ENCODE measurements at regions not wholly inside any gene's neighbourhood (a gene's known extent, or its start where the extent isn't known, plus 50 kb on each side); places are given as distances from the start of the nearest gene placed in this dataset.

DNA sequence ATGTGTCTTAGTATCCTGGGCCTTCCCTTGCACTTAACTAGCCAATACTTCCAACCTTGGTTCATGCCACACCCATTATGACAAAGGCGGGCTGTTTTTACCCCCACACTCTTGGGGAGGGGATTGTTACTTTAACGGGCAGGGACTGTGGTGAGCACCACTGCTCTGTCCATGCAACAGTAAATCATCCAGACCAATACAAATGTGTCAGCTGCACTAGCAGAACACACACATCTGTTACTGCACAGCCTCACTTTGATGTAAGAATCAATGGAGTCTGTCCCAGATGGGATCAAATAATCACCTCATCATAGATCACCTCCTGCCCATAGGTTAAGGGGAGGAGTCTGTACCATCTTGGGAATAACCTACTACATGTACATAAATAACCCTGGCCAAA lies 58.1 kb downstream of the NPAP1 start:
- Histone ChIP-seq H3K27ac (ENCODE audit: insufficient read depth, low read length) (no peak overlapping the region), H3K79me2 (ENCODE audit: control insufficient read depth, insufficient read depth, low read length) (no peaks in the 10 kb centered on the region), H3K9me3 (ENCODE audit: control insufficient read depth, insufficient read depth, low read depth, low read length) (no peaks in the 10 kb centered on the region), H3K4me2 (ENCODE audit: extremely low read depth, insufficient read depth, low read length) (no peak overlapping the region), H3K36me3 (ENCODE audit: control insufficient read depth, insufficient read depth, low read length) (no peaks in the 10 kb centered on the region), H3K4me1 (ENCODE audit: control insufficient read depth, extremely low read depth, insufficient read depth, low read length) (no peaks in the 10 kb centered on the region), H4K20me1 (ENCODE audit: control insufficient read depth, extremely low read depth, insufficient read depth, low read length) (no peaks in the 10 kb centered on the region), H3K27me3 (ENCODE audit: control insufficient read depth, insufficient read depth, low read length) (no peaks in the 10 kb centered on the region), H3K4me3 (replicated peaks in 1 of 4; ENCODE audit: control extremely low read depth in 1 of 4, insufficient read depth in 1 of 4, low read depth in 3 of 4, low read length in 4 of 4) (no peak overlapping the region), H3K9ac (ENCODE audit: insufficient read depth, low read length) (no peak overlapping the region), H2AFZ (ENCODE audit: low read length) (no peak overlapping the region)
- TF ChIP-seq EZH2 (IDR thresholded peaks at IDR 0.05; ENCODE audit: low read length, missing control alignments): no peak
- TF ChIP-seq, protein P1, sequence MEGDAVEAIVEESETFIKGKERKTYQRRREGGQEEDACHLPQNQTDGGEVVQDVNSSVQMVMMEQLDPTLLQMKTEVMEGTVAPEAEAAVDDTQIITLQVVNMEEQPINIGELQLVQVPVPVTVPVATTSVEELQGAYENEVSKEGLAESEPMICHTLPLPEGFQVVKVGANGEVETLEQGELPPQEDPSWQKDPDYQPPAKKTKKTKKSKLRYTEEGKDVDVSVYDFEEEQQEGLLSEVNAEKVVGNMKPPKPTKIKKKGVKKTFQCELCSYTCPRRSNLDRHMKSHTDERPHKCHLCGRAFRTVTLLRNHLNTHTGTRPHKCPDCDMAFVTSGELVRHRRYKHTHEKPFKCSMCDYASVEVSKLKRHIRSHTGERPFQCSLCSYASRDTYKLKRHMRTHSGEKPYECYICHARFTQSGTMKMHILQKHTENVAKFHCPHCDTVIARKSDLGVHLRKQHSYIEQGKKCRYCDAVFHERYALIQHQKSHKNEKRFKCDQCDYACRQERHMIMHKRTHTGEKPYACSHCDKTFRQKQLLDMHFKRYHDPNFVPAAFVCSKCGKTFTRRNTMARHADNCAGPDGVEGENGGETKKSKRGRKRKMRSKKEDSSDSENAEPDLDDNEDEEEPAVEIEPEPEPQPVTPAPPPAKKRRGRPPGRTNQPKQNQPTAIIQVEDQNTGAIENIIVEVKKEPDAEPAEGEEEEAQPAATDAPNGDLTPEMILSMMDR (conservative IDR thresholded peaks at IDR 0.05 in 1 of 2, IDR thresholded peaks at IDR 0.05 in 1 of 2; ENCODE audit: low read depth in 1 of 2, low read length in 2 of 2): no peak
- no peak for DNase-seq (ENCODE audit: low read depth in 2 of 2)

DNA sequence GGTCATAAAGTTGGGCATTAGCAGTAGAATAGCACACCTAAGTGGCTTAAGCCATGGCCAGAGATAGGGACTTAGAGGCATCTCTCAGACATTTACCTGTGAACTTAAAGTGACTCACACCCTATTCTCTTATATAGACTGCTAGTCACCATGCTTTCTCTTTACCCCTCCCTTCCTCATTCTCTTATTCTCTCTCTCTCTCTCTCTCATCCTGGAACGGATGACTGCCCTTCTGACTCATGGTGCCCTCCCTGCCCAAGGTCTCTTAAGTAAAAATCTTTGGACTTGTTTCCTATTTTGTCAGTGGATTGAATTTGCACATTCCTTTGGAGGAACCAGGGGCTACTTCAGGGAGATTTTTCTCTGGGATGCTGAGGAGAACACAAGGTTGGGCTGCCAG lies 58.8 kb downstream of the NPAP1 start:
- no peak for TF ChIP-seq EZH2 (IDR thresholded peaks at IDR 0.05; ENCODE audit: low read length, missing control alignments)
- TF ChIP-seq, protein P1 (conservative IDR thresholded peaks at IDR 0.05 in 1 of 2, IDR thresholded peaks at IDR 0.05 in 1 of 2; ENCODE audit: low read depth in 1 of 2, low read length in 2 of 2): no peak
- H3K4me3 ChIP-seq (replicated peaks in 1 of 4; ENCODE audit: control extremely low read depth in 1 of 4, insufficient read depth in 1 of 4, low read depth in 3 of 4, low read length in 4 of 4): no peak overlapping the region
- no peaks in the 10 kb centered on the region for H3K9me3 ChIP-seq (ENCODE audit: control insufficient read depth, insufficient read depth, low read depth, low read length)
- H4K20me1 ChIP-seq (ENCODE audit: control insufficient read depth, extremely low read depth, insufficient read depth, low read length): no peaks in the 10 kb centered on the region
- no peak for DNase-seq (ENCODE audit: low read depth in 2 of 2)
- no peaks in the 10 kb centered on the region for H3K79me2 ChIP-seq (ENCODE audit: control insufficient read depth, insufficient read depth, low read length)
- H3K36me3 ChIP-seq (ENCODE audit: control insufficient read depth, insufficient read depth, low read length): no peaks in the 10 kb centered on the region
- H3K27me3 ChIP-seq (ENCODE audit: control insufficient read depth, insufficient read depth, low read length): no peaks in the 10 kb centered on the region
- no peaks in the 10 kb centered on the region for H3K4me1 ChIP-seq (ENCODE audit: control insufficient read depth, extremely low read depth, insufficient read depth, low read length)
- no peak overlapping the region for H3K9ac ChIP-seq (ENCODE audit: insufficient read depth, low read length)
- no peak overlapping the region for H3K27ac ChIP-seq (ENCODE audit: insufficient read depth, low read length)
- H3K4me2 ChIP-seq (ENCODE audit: extremely low read depth, insufficient read depth, low read length): no peak overlapping the region
- H2AFZ ChIP-seq (ENCODE audit: low read length): no peak overlapping the region

DNA sequence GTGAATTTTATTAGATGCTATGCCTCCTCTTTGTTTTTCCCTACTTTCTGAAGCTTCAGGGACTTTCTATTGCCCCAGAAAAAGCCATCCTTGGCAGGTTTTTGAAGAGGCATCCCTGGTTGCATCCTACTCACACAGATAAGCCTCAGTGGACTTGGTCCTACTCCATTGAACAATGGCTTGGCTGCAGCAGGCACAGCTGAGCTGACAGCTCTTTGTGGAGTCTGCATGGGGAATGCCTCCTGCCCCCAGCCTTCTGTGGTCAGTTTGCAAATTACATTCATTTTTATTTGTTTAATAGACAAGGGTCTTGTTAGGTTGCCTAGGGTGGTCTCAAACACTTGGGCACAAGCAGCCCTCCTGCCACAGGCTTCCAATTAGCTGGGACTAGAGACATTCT lies 69.7 kb downstream of the NPAP1 start:
- no peaks in the 10 kb centered on the region for H3K27me3 ChIP-seq (ENCODE audit: control insufficient read depth, insufficient read depth, low read length)
- TF ChIP-seq EZH2 (IDR thresholded peaks at IDR 0.05; ENCODE audit: low read length, missing control alignments): no peak
- TF ChIP-seq, protein P1 (conservative IDR thresholded peaks at IDR 0.05 in 1 of 2, IDR thresholded peaks at IDR 0.05 in 1 of 2; ENCODE audit: low read depth in 1 of 2, low read length in 2 of 2): no peak
- no peaks in the 10 kb centered on the region for H3K79me2 ChIP-seq (ENCODE audit: control insufficient read depth, insufficient read depth, low read length)
- H3K4me3 ChIP-seq (replicated peaks in 1 of 4; ENCODE audit: control extremely low read depth in 1 of 4, insufficient read depth in 1 of 4, low read depth in 3 of 4, low read length in 4 of 4): no peak overlapping the region
- no peaks in the 10 kb centered on the region for H3K36me3 ChIP-seq (ENCODE audit: control insufficient read depth, insufficient read depth, low read length)
- no peak overlapping the region for H2AFZ ChIP-seq (ENCODE audit: low read length)
- H3K27ac ChIP-seq (ENCODE audit: insufficient read depth, low read length): no peak overlapping the region
- no peaks in the 10 kb centered on the region for H3K4me1 ChIP-seq (ENCODE audit: control insufficient read depth, extremely low read depth, insufficient read depth, low read length)
- no peaks in the 10 kb centered on the region for H3K9me3 ChIP-seq (ENCODE audit: control insufficient read depth, insufficient read depth, low read depth, low read length)
- no peak for DNase-seq (ENCODE audit: low read depth in 2 of 2)
- H3K4me2 ChIP-seq (ENCODE audit: extremely low read depth, insufficient read depth, low read length): no peak overlapping the region
- no peaks in the 10 kb centered on the region for H4K20me1 ChIP-seq (ENCODE audit: control insufficient read depth, extremely low read depth, insufficient read depth, low read length)
- no peak overlapping the region for H3K9ac ChIP-seq (ENCODE audit: insufficient read depth, low read length)
